ENCODE measurements at regions not wholly inside any gene's neighbourhood (a gene's known extent, or its start where the extent isn't known, plus 50 kb on each side); places are given as distances from the start of the nearest gene placed in this dataset.

- H3K4me3 ChIP-seq (replicated peaks; ENCODE audit: low read depth, low read length): no peak overlapping the region
- no peak for DNase-seq (ENCODE audit: low read depth)
- TF ChIP-seq CTCF (IDR thresholded peaks at IDR 0.05; ENCODE audit: low read length, missing control alignments): no peak
Observed at GRCh38 chr10:128972036-128972405, 495.0 kb upstream of the MGMT start.

- no peak for DNase-seq (ENCODE audit: low read depth)
- no peak overlapping the region for H3K4me3 ChIP-seq (replicated peaks; ENCODE audit: low read depth, low read length)
- no peak for TF ChIP-seq CTCF (IDR thresholded peaks at IDR 0.05; ENCODE audit: low read length, missing control alignments)
Observed at GRCh38 chr10:128973221-128973620, 493.8 kb upstream of the MGMT start.

- H3K4me3 ChIP-seq (replicated peaks; ENCODE audit: low read depth, low read length): no peak overlapping the region
- no peak for DNase-seq (ENCODE audit: low read depth)
- no peak for TF ChIP-seq CTCF (IDR thresholded peaks at IDR 0.05; ENCODE audit: low read length, missing control alignments)
Observed at GRCh38 chr10:128976856-128977255, 490.2 kb upstream of the MGMT start.

- no peak overlapping the region for H3K4me3 ChIP-seq (replicated peaks; ENCODE audit: low read depth, low read length)
- no peak for DNase-seq (ENCODE audit: low read depth)
- no peak for TF ChIP-seq CTCF (IDR thresholded peaks at IDR 0.05; ENCODE audit: low read length, missing control alignments)
Observed at GRCh38 chr10:128978211-128978610, 488.8 kb upstream of the MGMT start.

GRCh38 chr10:128979405-128979804 lies 487.6 kb upstream of the MGMT start:
- no peak for DNase-seq (ENCODE audit: low read depth)
- no peak overlapping the region for H3K4me3 ChIP-seq (replicated peaks; ENCODE audit: low read depth, low read length)
- TF ChIP-seq CTCF (IDR thresholded peaks at IDR 0.05; ENCODE audit: low read length, missing control alignments): no peak

- no peak overlapping the region for H3K4me3 ChIP-seq (replicated peaks; ENCODE audit: low read depth, low read length)
- no peak for DNase-seq (ENCODE audit: low read depth)
- no peak for TF ChIP-seq CTCF (IDR thresholded peaks at IDR 0.05; ENCODE audit: low read length, missing control alignments)
Observed at GRCh38 chr10:128981251-128981650, 485.8 kb upstream of the MGMT start.

- TF ChIP-seq CTCF (IDR thresholded peaks at IDR 0.05; ENCODE audit: low read length, missing control alignments): no peak
- no peak overlapping the region for H3K4me3 ChIP-seq (replicated peaks; ENCODE audit: low read depth, low read length)
- DNase-seq (ENCODE audit: low read depth): no peak
Observed at GRCh38 chr10:128981881-128982615, 485.0 kb upstream of the MGMT start.

All from fibroblast of pulmonary artery (primary cell).